ENCODE measurements at regions not wholly inside any gene's neighbourhood (a gene's known extent, or its start where the extent isn't known, plus 50 kb on each side); places are given as distances from the start of the nearest gene placed in this dataset.

GRCh38 chr13:26965952-26966700 lies 205.5 kb downstream of the USP12 start:
- DNase-seq, result no peak

DNA sequence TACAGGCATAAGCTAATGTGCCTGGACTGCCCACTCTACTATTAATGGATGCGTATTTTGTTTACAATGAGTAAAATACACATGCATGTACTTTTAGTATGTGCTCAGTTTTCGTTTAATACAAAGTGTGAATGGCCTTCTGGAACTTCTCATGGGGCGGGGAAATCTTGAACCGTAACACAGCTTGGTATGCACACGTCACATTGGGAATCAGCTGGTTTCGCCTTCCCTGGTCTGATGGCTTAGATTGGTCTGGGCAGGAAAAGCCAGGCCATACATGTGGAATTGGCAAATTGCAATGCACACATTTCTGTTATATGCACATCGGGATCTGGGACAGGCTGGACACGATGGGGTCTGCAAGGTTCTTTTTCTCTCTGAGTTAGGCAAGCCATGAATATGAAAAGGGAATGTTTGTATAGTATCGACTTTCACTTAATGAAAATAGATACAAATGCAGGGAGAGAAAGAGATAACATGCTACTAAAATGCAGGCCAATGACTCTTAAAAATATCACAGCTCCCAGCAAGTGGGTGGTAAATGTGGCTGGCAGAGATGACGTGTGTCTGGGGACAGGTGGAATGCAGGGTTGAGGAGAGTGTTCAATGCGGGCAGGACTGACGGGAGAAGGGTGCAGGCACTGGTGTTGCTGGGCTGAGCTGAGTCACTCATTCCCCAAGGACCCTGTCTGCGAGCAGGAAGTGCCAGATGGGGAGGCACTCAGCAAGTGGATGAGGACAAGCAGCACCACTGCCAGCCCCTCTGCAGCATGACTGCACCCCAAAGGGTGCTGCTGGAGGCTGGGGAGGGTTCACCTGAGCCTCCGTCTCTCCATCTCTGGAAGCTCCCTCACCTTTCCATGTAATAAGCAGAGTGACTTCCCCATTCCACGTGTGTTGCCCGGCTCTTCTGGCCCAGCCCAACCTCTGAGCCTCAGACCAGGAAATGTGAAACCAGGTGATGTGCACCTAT lies 204.0 kb upstream of the GPR12 start:
- DNase-seq, result no peak

- DNase-seq, result no peak
Measured at GRCh38 chr13:26962671-26963070, 202.1 kb upstream of the GPR12 start.

DNA sequence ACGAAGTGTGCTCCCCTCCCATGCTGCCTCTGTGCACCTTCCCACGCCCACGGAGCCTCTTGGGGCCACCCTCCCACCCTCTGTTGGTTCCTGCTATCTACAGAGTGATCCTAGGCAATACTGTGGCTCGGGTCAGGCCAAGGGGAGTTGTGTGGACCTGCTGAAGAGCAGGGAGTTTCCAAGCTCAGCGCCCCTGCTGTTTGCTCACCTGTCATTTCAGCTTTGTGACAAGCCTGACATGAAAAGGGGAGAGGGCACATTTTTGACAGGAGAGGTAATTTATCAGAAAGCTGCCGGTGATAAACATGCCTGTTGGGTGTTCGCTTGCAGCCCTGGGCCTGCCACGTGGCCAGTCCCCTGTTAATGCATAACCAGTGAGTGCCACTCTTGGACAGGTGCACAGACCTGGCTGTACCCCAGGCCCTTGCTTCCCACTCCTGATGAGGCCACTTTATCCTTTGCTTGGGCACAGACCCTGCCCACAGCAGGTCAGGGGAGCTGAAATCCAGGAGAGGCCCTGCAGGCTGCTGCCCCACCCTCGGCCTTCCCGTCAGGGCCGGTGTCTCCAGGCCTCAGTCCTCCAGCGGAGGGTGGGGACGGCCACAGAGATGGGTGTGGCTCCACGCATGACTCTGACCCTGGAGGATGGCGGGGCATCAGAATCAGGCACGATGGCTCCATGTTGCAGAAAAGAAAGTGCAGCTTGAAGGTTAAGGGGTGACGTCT lies 201.5 kb upstream of the GPR12 start:
- no peak for DNase-seq

DNA sequence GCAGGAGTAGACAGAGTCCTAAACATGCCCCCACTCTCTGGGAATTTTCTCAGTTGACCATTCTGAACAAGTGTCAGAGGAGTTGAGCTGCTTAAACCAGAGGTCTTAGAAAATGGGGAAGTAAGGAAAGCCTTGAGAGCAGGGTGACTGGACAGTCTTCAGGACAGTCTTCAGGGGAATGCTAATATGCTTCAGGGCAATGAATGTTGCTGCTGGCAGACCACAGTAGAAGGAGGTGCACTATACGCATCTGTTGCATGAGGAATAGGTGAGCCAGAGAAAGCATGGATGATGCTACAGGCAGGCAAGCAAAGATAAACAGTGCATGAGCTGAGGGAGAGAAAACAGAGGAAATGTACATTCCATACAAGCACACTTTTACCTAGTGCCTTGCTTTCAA lies 196.6 kb upstream of the GPR12 start:
- no peak for DNase-seq

- DNase-seq, result no peak
Measured at GRCh38 chr13:26956522-26957142, 196.0 kb upstream of the GPR12 start.

GRCh38 chr13:26954976-26955375 lies 194.4 kb upstream of the GPR12 start:
- DNase-seq, result no peak

GRCh38 chr13:26953291-26953690 lies 192.7 kb upstream of the GPR12 start:
- no peak for DNase-seq

GRCh38 chr13:26952551-26953143 lies 192.1 kb upstream of the GPR12 start:
- no peak for DNase-seq

GRCh38 chr13:26951581-26952177 lies 191.1 kb upstream of the GPR12 start:
- no peak for DNase-seq

GRCh38 chr13:26950968-26951367 lies 190.4 kb upstream of the GPR12 start:
- DNase-seq, result no peak

DNA sequence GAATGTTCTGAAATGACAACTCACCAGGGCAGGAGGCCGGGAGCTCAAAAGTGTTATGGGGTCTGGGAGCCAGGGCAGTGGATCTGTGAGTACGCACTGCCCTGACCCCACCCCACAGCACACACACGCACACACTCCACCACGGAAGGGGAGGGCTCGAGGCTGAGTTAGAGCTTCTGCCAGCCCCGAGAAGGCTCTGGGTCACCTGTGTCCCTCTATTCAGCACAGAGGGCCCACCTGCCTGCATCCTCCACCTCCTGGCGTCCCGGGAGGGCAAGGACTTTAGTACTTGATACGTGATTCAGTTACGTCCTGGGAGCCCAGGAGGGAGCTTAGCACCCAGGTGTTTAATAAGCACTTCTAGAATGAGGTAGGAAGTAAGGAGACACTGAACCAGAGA lies 190.0 kb upstream of the GPR12 start:
- no peak for DNase-seq

GRCh38 chr13:26949701-26950502 lies 189.3 kb upstream of the GPR12 start:
- DNase-seq, result no peak

DNA sequence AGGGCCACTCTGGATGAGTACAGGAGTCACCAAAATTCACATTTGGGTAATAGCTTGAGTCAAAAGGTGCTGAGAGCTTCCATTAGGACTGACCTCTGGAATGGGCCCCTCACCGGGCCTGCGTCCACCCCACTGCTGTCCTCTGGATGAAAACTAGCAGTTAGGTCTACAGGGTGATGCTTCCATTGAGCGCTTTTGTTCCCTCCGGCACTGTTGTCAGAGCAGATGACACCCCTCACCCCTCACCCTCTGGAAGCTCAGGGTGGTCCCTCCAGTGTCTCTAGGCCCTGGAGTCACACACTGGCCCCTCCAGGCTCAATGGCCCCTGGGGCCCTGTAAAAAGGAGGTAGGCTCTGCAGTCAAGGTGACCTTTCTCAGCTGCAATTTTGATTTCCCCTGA lies 187.8 kb upstream of the GPR12 start:
- no peak for DNase-seq

DNA sequence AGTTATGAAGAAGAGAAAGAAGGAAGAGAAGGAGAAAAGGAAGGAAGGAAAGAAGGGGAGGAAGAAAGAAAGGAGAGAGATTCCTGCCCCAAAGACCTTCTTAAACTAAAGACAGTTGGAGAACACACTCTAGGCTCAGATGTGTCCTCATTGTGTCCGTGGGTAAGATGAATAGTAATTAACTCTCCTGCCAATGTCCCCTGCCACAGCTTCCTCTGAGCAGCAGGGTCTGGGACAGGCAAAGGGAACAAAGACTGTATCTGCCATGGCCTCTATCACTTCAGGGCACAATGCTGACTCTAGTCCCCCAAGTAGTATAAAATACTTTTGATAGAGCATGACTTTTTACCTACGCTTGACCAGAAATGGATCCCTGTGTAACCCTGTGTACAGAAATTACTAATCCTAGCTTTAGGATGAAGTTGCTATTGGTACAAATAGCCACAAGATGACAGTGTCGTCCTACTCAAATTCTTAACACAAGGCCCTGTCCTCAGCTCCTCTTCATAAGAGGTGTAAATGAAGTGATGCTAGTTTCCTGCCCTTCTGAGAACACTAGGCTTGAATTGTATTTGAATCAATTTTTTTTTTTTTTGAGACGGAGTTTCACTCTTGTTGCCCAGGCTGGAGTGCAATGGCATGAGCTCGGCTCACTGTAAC lies 186.2 kb upstream of the GPR12 start:
- no peak for DNase-seq

GRCh38 chr13:26943748-26944147 lies 183.2 kb upstream of the GPR12 start:
- no peak for DNase-seq

GRCh38 chr13:26942184-26942583 lies 181.6 kb upstream of the GPR12 start:
- no peak for DNase-seq

GRCh38 chr13:26941345-26942174 lies 181.0 kb upstream of the GPR12 start:
- DNase-seq, result no peak

- no peak for DNase-seq
Measured at GRCh38 chr13:26934096-26934495, 173.5 kb upstream of the GPR12 start.

DNA sequence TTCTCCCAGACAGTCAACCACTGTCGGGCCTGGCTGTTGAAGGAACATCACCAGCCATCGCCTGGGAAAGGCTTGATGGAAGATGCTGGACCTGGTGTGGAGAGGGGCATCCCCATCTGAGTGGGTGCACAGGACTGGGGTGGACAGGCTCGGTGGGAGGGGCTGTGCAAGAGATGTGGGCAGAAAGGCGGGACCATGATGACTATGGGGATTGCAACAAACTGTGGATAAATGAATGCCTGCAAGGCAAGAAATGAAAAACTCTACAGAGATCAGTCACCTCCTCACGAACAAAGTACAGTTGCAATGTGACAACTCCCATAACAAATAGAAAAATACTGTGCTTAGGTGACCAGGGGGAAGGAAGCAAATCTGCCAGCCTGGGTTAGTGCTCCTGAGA lies 171.9 kb upstream of the GPR12 start:
- DNase-seq, result no peak
